ENCODE measurements at regions not wholly inside any gene's neighbourhood (a gene's known extent, or its start where the extent isn't known, plus 50 kb on each side); places are given as distances from the start of the nearest gene placed in this dataset.
"Not testable (repeated sequence)": the region's sequence is repeated elsewhere in the genome, so short reads cannot be mapped to it uniquely, and the experiment has no call there.

DNA sequence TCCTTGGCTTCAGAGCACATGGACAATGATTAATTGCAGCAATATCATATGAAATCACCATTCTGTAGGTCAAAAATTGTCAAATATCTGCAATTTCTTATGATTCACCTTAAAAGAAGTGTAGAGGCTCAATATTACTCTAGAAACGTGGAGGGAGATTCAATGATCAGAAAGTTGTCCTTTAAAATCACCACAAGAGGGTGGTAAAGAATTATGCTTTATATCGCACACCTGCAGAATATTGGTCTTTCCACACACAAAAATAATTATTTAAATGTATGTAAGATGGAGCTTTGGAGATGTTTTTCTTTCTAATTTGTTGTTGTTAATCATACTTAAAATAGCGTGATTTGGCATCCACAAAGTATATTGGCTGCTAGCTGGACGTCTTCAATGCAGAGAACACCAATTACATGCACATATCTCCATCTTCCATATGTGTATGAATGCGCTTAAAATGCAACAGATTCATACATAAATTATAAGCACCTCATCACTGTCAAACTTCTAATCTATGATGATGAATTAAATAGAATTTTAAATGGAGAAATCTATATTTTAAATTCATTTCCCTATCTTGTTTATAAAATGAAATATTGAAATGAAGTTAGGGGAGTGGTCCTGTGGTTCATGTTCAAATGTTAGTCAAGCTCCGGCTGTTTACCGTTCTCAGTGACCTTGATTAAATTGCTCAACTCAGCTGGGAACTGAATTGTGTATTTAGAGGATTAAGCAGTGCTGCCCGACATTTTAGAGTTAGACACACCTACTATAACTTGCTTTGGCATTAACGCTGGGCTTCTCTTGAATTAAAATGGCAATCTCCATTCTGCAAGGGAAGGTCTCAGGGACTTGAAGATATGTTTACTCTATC is 153.5 kb upstream of the CHL1 start:
- not testable (repeated sequence) for TF ChIP-seq EZH2phosphoT487 (conservative IDR thresholded peaks at IDR 0.05; ENCODE audit: low read length)
- TF ChIP-seq, protein P1, sequence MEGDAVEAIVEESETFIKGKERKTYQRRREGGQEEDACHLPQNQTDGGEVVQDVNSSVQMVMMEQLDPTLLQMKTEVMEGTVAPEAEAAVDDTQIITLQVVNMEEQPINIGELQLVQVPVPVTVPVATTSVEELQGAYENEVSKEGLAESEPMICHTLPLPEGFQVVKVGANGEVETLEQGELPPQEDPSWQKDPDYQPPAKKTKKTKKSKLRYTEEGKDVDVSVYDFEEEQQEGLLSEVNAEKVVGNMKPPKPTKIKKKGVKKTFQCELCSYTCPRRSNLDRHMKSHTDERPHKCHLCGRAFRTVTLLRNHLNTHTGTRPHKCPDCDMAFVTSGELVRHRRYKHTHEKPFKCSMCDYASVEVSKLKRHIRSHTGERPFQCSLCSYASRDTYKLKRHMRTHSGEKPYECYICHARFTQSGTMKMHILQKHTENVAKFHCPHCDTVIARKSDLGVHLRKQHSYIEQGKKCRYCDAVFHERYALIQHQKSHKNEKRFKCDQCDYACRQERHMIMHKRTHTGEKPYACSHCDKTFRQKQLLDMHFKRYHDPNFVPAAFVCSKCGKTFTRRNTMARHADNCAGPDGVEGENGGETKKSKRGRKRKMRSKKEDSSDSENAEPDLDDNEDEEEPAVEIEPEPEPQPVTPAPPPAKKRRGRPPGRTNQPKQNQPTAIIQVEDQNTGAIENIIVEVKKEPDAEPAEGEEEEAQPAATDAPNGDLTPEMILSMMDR (IDR thresholded peaks at IDR 0.05; ENCODE audit: insufficient read depth, low read length, poor library complexity, severe bottlenecking), result peak; percentile 21

Data from SU-DHL-6 (cell line).